Adrenal gland (tissue), 9 donors: ENCODE measurements at regions not wholly inside any gene's neighbourhood (a gene's known extent, or its start where the extent isn't known, plus 50 kb on each side); places are given as distances from the start of the nearest gene placed in this dataset.
"Not testable (repeated sequence)": the region's sequence is repeated elsewhere in the genome, so short reads cannot be mapped to it uniquely, and the experiment has no call there.

ENCODE experiments used
- DNase-seq, 7 donors: peaks; one replicate each; pipeline ENCODE4 v3.0.0-alpha.2; 2019 to 2020
- H3K27ac ChIP-seq, 5 donors: fragments of 200-600 bp; sonication (generic) in 4 of 5; 1 replicate in 3 of 5; 2 replicates in 2 of 5; pipeline versions ENCODE4 v1.5.1 to v1.8.0; 2016 to 2020; ENCODE audit warnings: mild to moderate bottlenecking in 1 of 5
- H3K27me3 ChIP-seq: fragments of 200-600 bp; 2 replicates; pipeline ENCODE4 v1.8.0; 2021
- H3K36me3 ChIP-seq, 2 donors: fragments of 200-600 bp; replicated peaks in 1 of 2; 1 replicate in 1 of 2; 2 replicates in 1 of 2; pipeline versions ENCODE4 v1.5.1 to v1.8.0; 2018 to 2022
- H3K4me1 ChIP-seq, 2 donors: fragments of 200-600 bp; replicated peaks in 1 of 2; 1 replicate in 1 of 2; 2 replicates in 1 of 2; pipeline versions ENCODE4 v1.5.1 to v1.8.0; 2018 to 2021
- H3K4me3 ChIP-seq, 4 donors: fragments of 200-600 bp; sonication (generic) in 3 of 4; one replicate each; pipeline ENCODE4 v1.5.1; 2016 to 2018
- H3K9me3 ChIP-seq, 3 donors: fragments of 200-600 bp; sonication (generic) in 1 of 3; replicated peaks in 1 of 3; 1 replicate in 2 of 3; 2 replicates in 1 of 3; pipeline versions ENCODE4 v1.5.1 to v1.8.0; 2016 to 2021
- POLR2A ChIP-seq, 2 donors: fragments of 450-650 bp; IDR thresholded peaks; one replicate each; pipeline ENCODE4 v1.6.1; 2017; ENCODE audit warnings: antibody characterized with exemption in 2 of 2, mild to moderate bottlenecking in 2 of 2, moderate library complexity in 1 of 2
- WGBS, 4 donors: extraction: QIAGEN DNeasy Blood & Tissue Kit in 2 of 4; methylation state at CpG; one replicate each; pipeline versions ENCODE4 v1.1.5 to v1.1.7; 2013 to 2017; 5-methylcytosine and 5-hydroxymethylcytosine counted together
- intact Hi-C, 2 donors: fragments of 100-400 bp; cut with DNase I; formaldehyde crosslinking; loops; one replicate each; pipeline versions ENCODE4 v1.14.1 to v1.15.0; 2022 to 2023
- TF ChIP-seq, protein P1 (sequence below), 6 experiments: fragments of 450-650 bp in 4 of 6; fragments of 200-600 bp in 2 of 6; sonication (generic) in 1 of 6; IDR thresholded peaks; 1 replicate in 5 of 6; 2 replicates in 1 of 6; pipeline versions ENCODE4 v1.5.1 to v1.8.0; 2016 to 2021; ENCODE audit warnings: antibody characterized with exemption in 6 of 6, mild to moderate bottlenecking in 2 of 6, moderate library complexity in 1 of 6
- donor health status: healthy with polysubstance abuse.
- donor health status: Bipolar disorder and iron deficiency.
- donor health status: DM: yes; HTN: yes; CAD: no.
- donor health status: DM: no; HTN: no; CAD: no.
- donor health status: DM: no; HTN: no; CAD: no.

DNA sequence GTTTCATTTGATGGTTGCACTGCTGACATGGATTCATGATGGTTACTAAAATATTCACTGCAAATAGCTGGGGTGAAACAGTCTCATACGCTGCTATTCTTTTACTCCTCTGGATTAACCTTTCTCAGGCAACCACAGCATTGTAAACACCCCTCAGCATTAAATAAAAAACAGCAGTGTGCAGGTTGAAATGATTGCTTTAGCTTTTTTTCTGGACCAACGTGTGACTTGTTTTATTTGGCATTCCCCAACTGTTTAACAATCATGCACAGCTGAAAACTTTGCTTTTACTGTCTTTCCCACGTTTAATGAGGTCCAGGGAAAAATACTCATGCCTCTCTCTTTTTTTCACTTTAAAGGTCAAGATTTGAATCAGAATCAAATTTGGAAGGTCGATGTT lies 490.8 kb downstream of the RAPGEF2 start:
- TF ChIP-seq POLR2A (IDR thresholded peaks at IDR 0.05) = no peak
- TF ChIP-seq, protein P1, sequence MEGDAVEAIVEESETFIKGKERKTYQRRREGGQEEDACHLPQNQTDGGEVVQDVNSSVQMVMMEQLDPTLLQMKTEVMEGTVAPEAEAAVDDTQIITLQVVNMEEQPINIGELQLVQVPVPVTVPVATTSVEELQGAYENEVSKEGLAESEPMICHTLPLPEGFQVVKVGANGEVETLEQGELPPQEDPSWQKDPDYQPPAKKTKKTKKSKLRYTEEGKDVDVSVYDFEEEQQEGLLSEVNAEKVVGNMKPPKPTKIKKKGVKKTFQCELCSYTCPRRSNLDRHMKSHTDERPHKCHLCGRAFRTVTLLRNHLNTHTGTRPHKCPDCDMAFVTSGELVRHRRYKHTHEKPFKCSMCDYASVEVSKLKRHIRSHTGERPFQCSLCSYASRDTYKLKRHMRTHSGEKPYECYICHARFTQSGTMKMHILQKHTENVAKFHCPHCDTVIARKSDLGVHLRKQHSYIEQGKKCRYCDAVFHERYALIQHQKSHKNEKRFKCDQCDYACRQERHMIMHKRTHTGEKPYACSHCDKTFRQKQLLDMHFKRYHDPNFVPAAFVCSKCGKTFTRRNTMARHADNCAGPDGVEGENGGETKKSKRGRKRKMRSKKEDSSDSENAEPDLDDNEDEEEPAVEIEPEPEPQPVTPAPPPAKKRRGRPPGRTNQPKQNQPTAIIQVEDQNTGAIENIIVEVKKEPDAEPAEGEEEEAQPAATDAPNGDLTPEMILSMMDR (IDR thresholded peaks at IDR 0.05) = no peak
- H3K27me3 ChIP-seq = no peaks in the 10 kb centered on the region
- H3K9me3 ChIP-seq = no peaks in the 10 kb centered on the region
- H3K4me1 ChIP-seq = no peaks in the 10 kb centered on the region
- WGBS, 4 donors = 26 to 36% (median 31%) methylated on average over 4 of the region's 4 CpGs
- H3K27ac ChIP-seq = no peak overlapping the region
- intact Hi-C loops = no loop called here
- H3K4me3 ChIP-seq = no peak overlapping the region
- H3K36me3 ChIP-seq = no peaks in the 10 kb centered on the region
- DNase-seq = no peak

DNA sequence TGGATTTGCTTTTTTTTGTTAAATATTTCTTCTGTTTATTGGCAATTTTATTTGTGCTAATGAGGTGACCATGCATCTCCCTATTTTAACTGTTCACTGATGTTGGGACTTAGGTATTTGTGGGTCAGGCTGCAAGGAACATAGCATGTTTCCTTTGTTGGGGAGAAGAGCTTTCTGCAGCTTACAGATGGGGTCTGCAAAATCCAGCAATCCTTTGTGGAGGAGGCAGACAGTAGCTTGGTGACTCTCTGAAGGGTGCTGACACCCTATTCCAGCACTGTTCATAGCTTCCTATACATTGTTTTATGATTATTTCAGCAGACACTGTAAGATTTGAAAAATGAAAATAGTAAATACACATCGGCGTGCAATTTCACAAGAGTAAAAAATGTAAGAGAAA lies 491.7 kb downstream of the RAPGEF2 start:
- no peak for DNase-seq
- H3K4me1 ChIP-seq = no peaks in the 10 kb centered on the region
- H3K36me3 ChIP-seq = no peaks in the 10 kb centered on the region
- no peaks in the 10 kb centered on the region for H3K27me3 ChIP-seq
- H3K27ac ChIP-seq = no peak overlapping the region
- 47 to 93% (median 75%) methylated on average over 2 of the region's 2 CpGs for WGBS, 4 donors
- H3K4me3 ChIP-seq = no peak overlapping the region
- intact Hi-C loops = no loop called here
- no peaks in the 10 kb centered on the region for H3K9me3 ChIP-seq
- TF ChIP-seq, protein P1 (IDR thresholded peaks at IDR 0.05) = no peak
- TF ChIP-seq POLR2A (IDR thresholded peaks at IDR 0.05) = no peak

DNA sequence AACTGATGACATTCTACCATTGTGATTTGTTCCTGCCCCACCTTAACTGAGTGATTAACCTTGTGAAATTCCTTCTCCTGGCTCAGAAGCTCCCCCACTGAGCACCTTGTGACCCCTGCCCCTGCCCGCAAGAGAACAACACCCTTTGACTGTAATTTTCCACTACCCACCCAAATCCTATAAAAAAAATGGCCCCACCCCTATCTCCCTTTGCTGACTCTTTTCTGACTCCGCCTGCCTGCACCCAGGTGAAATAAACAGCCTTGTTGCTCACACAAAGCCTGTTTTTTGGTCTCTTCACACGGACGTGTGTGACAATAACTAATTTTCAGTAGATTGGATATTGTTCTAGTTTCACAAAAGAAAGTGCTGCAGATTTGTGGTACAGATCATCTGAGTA lies 492.2 kb downstream of the RAPGEF2 start:
- H3K27ac ChIP-seq, H3K4me1 ChIP-seq, DNase-seq, intact Hi-C loops, H3K27me3 ChIP-seq, H3K4me3 ChIP-seq, H3K9me3 ChIP-seq, H3K36me3 ChIP-seq: not testable (repeated sequence)
- 62 to 85% (median 67%) methylated on average over 4 of the region's 4 CpGs for WGBS, 4 donors

DNA sequence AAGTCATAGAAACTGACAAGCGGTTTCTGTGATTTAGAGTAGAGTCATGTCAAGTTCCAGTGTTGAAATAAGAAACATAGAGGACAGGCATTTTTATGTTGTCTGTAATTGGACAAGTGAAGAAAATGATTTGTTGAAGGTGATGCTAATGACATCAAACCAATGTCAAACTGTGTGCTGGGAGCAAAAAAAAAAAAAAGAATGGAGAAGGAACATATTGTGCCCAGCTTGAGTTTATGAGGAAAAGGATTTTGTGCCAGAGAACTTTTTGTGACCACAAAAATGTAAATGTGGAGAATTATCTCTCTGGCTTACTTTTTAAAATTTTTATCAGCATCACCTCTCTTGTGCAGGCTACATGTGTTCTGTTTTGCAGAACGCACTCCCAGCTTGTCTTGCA lies 495.7 kb downstream of the RAPGEF2 start:
- TF ChIP-seq, protein P1 (IDR thresholded peaks at IDR 0.05) = no peak
- TF ChIP-seq POLR2A (IDR thresholded peaks at IDR 0.05) = no peak
- H3K4me3 ChIP-seq = no peak overlapping the region
- no peaks in the 10 kb centered on the region for H3K27me3 ChIP-seq
- intact Hi-C loops = no loop called here
- no peaks in the 10 kb centered on the region for H3K4me1 ChIP-seq
- no peaks in the 10 kb centered on the region for H3K36me3 ChIP-seq
- 66 to 86% (median 81%) methylated on average over 2 of the region's 2 CpGs for WGBS, 4 donors
- no peak for DNase-seq
- no peak overlapping the region for H3K27ac ChIP-seq
- no peaks in the 10 kb centered on the region for H3K9me3 ChIP-seq

DNA sequence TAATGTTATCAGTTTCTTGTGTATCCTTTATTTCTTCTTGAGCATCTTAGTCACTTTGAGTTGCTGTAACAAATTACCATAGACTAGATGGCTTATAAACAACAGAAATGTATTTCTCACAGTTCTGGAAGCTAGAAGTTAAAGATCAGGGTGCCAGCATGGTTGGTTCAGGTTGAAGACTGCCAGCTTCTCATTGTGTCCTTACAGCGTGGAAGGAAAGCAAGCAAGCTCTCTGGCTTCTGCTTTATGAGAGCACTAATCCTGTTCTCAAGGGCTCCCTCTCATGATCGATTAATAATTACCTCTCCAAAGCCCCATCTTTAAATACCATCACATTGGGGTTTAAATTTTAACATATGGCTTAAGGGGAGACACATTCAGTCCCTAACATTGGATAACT lies 497.2 kb downstream of the RAPGEF2 start:
- H3K27me3 ChIP-seq = no peaks in the 10 kb centered on the region
- no peak for TF ChIP-seq POLR2A (IDR thresholded peaks at IDR 0.05)
- TF ChIP-seq, protein P1 (IDR thresholded peaks at IDR 0.05) = no peak
- no peak overlapping the region for H3K4me3 ChIP-seq
- no peaks in the 10 kb centered on the region for H3K9me3 ChIP-seq
- no peak for DNase-seq
- WGBS, 4 donors = 63 to 95% (median 76%) methylated on average over 2 of the region's 2 CpGs
- intact Hi-C loops = no loop called here
- H3K4me1 ChIP-seq = no peaks in the 10 kb centered on the region
- no peak overlapping the region for H3K27ac ChIP-seq
- H3K36me3 ChIP-seq = no peaks in the 10 kb centered on the region
